Stimulated activated naive CD4-positive, alpha-beta T cell (primary cell): ENCODE measurements at regions not wholly inside any gene's neighbourhood (a gene's known extent, or its start where the extent isn't known, plus 50 kb on each side); places are given as distances from the start of the nearest gene placed in this dataset.

Experiments used
- DNase-seq, 6 experiments: peaks; one replicate each; lab custom pipeline; 2025; lab: John Stamatoyannopoulos, UW

DNA sequence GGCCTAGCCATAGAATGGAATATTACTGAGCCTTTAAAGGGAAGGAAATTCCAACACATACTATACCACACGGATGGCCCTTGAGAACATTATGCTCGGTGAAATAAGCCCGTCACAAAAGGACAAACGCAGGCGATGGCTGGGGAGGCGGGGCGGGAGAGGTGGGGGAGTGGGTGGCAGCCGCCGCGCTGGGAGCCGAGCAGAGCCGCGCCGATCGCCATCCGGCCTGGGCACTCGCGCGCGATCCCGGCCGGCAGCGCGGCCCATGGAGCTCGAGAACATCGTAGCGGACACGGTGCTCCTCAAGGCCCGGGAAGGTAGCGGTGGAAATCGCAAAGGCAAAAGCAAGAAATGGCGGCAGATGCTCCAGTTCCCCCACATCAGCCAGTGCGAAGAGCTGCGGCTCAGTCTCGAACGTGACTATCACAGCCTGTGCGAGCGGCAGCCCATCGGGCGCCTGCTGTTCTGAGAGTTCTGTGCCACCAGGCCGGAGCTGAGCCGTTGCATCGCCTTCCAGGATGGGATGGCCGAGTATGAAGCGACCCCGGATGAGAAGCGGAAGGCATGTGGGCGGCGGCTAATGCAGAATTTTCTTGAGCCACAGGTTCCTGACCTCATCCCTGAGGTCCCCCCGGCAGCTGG lies 140.1 kb downstream of the ZDHHC20 start:
- no peak for DNase-seq

- DNase-seq = no peak
Observed at GRCh38 chr13:21319869-21320641, 139.0 kb downstream of the ZDHHC20 start.

DNA sequence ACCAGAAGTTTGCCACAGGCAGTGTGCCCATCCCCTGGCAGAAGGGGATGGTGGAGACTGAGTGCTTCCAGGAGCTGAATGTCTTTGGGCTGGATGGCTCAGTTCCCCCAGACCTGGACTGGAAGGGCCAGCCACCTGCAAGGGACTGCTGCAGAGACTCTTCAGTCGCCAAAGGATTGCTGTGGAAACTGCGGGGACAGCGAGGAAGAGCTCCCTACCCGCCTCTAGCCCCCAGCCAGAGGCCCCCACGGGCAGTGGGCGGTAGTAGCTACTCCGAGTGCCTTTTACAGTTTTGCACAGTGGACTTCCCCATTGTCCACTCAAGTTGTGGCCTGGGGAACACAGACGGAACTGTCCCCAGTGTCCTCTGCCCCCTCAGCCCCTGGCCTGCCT lies 138.5 kb downstream of the ZDHHC20 start:
- DNase-seq = no peak

DNA sequence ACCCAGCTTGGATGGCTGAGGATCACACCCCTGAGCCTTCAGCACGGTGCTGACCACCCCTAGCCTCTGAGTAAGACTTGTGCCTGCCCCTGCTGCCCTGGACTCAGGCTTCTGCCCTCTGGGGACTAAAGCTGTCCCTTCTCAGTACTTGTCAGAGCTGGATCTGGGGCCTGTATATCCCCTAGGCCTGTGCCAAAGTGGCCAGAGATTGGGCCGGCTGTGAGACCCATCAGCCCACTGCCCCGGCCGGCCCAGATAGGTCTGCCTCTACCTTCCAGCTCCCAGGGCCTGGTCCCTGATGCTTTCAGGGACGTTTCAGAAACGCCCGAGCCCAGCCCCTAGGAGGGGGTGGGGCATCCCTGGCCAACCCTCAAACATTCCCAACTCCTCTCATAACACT lies 137.8 kb downstream of the ZDHHC20 start:
- no peak for DNase-seq

GRCh38 chr13:21322327-21322965 lies 136.7 kb downstream of the ZDHHC20 start:
- DNase-seq = no peak
